ENCODE measurements at regions not wholly inside any gene's neighbourhood (a gene's known extent, or its start where the extent isn't known, plus 50 kb on each side); places are given as distances from the start of the nearest gene placed in this dataset.

DNA sequence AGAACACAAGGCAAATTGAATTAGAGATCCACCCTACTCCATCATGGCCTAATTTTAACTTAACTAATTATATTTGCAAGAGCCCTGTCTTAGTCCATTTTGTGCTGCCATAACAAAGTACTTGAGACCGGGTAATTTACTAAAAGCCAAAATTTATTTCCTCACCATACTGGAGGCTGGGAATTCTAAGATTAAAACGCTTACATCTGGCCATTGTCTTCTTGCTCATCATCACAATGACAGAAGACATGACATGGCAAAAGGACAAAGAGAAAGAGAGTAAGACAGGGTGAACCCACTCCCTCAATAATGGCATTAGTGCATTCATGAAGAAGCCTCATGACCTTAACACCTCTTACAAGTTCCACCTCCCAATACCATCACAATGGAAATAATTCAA is 1068.6 kb downstream of the DNAJB9 start:
- WGBS: 80% methylated on average over 2 of the region's 2 CpGs
- Histone ChIP-seq H3K27ac (ENCODE audit: low read depth in 1 of 2, low read length in 2 of 2) (no peak overlapping the region), H3K27me3 (ENCODE audit: control insufficient read depth in 4 of 4, insufficient read depth in 4 of 4, low read length in 3 of 4) (no peaks in the 10 kb centered on the region), H3K4me3 (ENCODE audit: low read depth in 1 of 3, low read length in 3 of 3) (no peak overlapping the region), H3K36me3 (ENCODE audit: control insufficient read depth in 4 of 4, insufficient read depth in 3 of 4, low read depth in 1 of 4, low read length in 3 of 4) (no peaks in the 10 kb centered on the region), H3K9me3 (ENCODE audit: control insufficient read depth in 4 of 4, low read length in 3 of 4) (no peaks in the 10 kb centered on the region), H3K9ac (ENCODE audit: low read depth in 1 of 2, low read length in 2 of 2) (no peak overlapping the region), H3K4me1 (ENCODE audit: control insufficient read depth in 4 of 4, insufficient read depth in 4 of 4, low read length in 3 of 4) (no peaks in the 10 kb centered on the region)
- TF ChIP-seq HNF4G (IDR thresholded peaks at IDR 0.05): no peak
- TF ChIP-seq, protein P1, sequence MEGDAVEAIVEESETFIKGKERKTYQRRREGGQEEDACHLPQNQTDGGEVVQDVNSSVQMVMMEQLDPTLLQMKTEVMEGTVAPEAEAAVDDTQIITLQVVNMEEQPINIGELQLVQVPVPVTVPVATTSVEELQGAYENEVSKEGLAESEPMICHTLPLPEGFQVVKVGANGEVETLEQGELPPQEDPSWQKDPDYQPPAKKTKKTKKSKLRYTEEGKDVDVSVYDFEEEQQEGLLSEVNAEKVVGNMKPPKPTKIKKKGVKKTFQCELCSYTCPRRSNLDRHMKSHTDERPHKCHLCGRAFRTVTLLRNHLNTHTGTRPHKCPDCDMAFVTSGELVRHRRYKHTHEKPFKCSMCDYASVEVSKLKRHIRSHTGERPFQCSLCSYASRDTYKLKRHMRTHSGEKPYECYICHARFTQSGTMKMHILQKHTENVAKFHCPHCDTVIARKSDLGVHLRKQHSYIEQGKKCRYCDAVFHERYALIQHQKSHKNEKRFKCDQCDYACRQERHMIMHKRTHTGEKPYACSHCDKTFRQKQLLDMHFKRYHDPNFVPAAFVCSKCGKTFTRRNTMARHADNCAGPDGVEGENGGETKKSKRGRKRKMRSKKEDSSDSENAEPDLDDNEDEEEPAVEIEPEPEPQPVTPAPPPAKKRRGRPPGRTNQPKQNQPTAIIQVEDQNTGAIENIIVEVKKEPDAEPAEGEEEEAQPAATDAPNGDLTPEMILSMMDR (IDR thresholded peaks at IDR 0.05; ENCODE audit: low read depth, low read length, missing input control): no peak
- TF ChIP-seq HNF4A (conservative IDR thresholded peaks at IDR 0.05): no peak
- TF ChIP-seq, protein P2, sequence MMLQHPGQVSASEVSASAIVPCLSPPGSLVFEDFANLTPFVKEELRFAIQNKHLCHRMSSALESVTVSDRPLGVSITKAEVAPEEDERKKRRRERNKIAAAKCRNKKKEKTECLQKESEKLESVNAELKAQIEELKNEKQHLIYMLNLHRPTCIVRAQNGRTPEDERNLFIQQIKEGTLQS (IDR thresholded peaks at IDR 0.05): no peak
- TF ChIP-seq, protein P3, sequence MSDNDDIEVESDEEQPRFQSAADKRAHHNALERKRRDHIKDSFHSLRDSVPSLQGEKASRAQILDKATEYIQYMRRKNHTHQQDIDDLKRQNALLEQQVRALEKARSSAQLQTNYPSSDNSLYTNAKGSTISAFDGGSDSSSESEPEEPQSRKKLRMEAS (IDR thresholded peaks at IDR 0.05): no peak
- DNase-seq (ENCODE audit: low spot score): no peak

DNA sequence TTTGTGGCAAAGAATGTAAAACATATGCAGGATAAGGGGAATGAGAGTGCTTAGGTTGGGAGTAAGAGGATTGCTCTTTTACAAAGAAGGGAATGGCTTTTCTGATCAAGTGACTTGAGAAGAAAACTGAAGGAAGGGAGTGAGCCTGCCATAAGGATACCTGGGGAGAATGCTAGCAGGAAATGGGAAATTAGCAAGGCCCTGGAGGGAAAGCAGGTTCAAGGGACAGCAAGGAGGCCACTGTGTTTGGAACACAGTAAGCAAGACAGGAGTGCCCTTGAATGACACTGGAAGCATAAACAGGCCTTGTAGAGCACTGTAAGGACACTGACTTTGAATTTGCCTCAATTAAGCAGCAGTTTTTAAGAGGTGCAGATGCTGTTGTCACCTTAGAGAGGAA is 1069.9 kb downstream of the DNAJB9 start:
- Histone ChIP-seq H3K9ac (ENCODE audit: low read depth in 1 of 2, low read length in 2 of 2) (no peak overlapping the region), H3K9me3 (ENCODE audit: control insufficient read depth in 4 of 4, low read length in 3 of 4) (no peaks in the 10 kb centered on the region), H3K4me3 (ENCODE audit: low read depth in 1 of 3, low read length in 3 of 3) (no peak overlapping the region), H3K4me1 (ENCODE audit: control insufficient read depth in 4 of 4, insufficient read depth in 4 of 4, low read length in 3 of 4) (no peaks in the 10 kb centered on the region), H3K36me3 (ENCODE audit: control insufficient read depth in 4 of 4, insufficient read depth in 3 of 4, low read depth in 1 of 4, low read length in 3 of 4) (no peaks in the 10 kb centered on the region), H3K27ac (ENCODE audit: low read depth in 1 of 2, low read length in 2 of 2) (no peak overlapping the region), H3K27me3 (ENCODE audit: control insufficient read depth in 4 of 4, insufficient read depth in 4 of 4, low read length in 3 of 4) (no peaks in the 10 kb centered on the region)
- TF ChIP-seq, protein P4, sequence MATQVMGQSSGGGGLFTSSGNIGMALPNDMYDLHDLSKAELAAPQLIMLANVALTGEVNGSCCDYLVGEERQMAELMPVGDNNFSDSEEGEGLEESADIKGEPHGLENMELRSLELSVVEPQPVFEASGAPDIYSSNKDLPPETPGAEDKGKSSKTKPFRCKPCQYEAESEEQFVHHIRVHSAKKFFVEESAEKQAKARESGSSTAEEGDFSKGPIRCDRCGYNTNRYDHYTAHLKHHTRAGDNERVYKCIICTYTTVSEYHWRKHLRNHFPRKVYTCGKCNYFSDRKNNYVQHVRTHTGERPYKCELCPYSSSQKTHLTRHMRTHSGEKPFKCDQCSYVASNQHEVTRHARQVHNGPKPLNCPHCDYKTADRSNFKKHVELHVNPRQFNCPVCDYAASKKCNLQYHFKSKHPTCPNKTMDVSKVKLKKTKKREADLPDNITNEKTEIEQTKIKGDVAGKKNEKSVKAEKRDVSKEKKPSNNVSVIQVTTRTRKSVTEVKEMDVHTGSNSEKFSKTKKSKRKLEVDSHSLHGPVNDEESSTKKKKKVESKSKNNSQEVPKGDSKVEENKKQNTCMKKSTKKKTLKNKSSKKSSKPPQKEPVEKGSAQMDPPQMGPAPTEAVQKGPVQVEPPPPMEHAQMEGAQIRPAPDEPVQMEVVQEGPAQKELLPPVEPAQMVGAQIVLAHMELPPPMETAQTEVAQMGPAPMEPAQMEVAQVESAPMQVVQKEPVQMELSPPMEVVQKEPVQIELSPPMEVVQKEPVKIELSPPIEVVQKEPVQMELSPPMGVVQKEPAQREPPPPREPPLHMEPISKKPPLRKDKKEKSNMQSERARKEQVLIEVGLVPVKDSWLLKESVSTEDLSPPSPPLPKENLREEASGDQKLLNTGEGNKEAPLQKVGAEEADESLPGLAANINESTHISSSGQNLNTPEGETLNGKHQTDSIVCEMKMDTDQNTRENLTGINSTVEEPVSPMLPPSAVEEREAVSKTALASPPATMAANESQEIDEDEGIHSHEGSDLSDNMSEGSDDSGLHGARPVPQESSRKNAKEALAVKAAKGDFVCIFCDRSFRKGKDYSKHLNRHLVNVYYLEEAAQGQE (IDR thresholded peaks at IDR 0.05): no peak
- TF ChIP-seq HNF4G (IDR thresholded peaks at IDR 0.05) (no peak), JUND (IDR thresholded peaks at IDR 0.05) (no peak), HNF4A (conservative IDR thresholded peaks at IDR 0.05) (no peak)
- DNase-seq (ENCODE audit: low spot score): no peak

DNA sequence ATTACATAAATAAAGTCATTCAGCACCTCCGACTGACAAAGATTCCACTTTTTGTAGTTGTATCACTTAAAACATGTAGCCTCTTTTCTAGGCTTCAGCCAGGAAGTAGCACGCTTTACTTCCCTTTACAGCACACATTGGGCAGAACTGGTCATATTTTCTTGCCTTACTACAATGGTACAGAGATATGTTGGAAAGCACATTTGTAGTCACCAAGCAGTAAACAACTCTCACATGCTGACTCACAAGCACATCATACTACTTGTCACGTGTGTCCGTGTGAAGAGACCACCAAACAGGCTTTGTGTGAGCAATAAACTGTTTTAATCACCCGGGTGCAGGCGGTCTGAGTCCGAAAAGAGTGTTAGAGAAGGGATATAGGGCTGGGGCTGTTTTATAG is 1071.8 kb downstream of the DNAJB9 start:
- H3K4me3 ChIP-seq (ENCODE audit: low read depth in 1 of 3, low read length in 3 of 3): no peak overlapping the region
- no peak overlapping the region for H3K27ac ChIP-seq (ENCODE audit: low read depth in 1 of 2, low read length in 2 of 2)
- no peak overlapping the region for H3K9ac ChIP-seq (ENCODE audit: low read depth in 1 of 2, low read length in 2 of 2)
- 84% methylated on average over 7 of the region's 7 CpGs for WGBS
- no peaks in the 10 kb centered on the region for H3K9me3 ChIP-seq (ENCODE audit: control insufficient read depth in 4 of 4, low read length in 3 of 4)
- TF ChIP-seq, protein P3 (IDR thresholded peaks at IDR 0.05): no peak
- TF ChIP-seq RXRA (IDR thresholded peaks at IDR 0.05) (no peak), HNF4G (IDR thresholded peaks at IDR 0.05) (no peak)
- TF ChIP-seq, protein P5, sequence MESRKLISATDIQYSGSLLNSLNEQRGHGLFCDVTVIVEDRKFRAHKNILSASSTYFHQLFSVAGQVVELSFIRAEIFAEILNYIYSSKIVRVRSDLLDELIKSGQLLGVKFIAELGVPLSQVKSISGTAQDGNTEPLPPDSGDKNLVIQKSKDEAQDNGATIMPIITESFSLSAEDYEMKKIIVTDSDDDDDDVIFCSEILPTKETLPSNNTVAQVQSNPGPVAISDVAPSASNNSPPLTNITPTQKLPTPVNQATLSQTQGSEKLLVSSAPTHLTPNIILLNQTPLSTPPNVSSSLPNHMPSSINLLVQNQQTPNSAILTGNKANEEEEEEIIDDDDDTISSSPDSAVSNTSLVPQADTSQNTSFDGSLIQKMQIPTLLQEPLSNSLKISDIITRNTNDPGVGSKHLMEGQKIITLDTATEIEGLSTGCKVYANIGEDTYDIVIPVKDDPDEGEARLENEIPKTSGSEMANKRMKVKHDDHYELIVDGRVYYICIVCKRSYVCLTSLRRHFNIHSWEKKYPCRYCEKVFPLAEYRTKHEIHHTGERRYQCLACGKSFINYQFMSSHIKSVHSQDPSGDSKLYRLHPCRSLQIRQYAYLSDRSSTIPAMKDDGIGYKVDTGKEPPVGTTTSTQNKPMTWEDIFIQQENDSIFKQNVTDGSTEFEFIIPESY (IDR thresholded peaks at IDR 0.05): no peak
- no peak for DNase-seq (ENCODE audit: low spot score)
- H3K36me3 ChIP-seq (ENCODE audit: control insufficient read depth in 4 of 4, insufficient read depth in 3 of 4, low read depth in 1 of 4, low read length in 3 of 4): no peaks in the 10 kb centered on the region
- no peaks in the 10 kb centered on the region for H3K27me3 ChIP-seq (ENCODE audit: control insufficient read depth in 4 of 4, insufficient read depth in 4 of 4, low read length in 3 of 4)
- no peaks in the 10 kb centered on the region for H3K4me1 ChIP-seq (ENCODE audit: control insufficient read depth in 4 of 4, insufficient read depth in 4 of 4, low read length in 3 of 4)

All from liver (tissue), 8 donors.